ENCODE measurements at regions not wholly inside any gene's neighbourhood (a gene's known extent, or its start where the extent isn't known, plus 50 kb on each side); places are given as distances from the start of the nearest gene placed in this dataset.

GRCh38 chr3:72332036-72332435 is 516.2 kb downstream of the SHQ1 start:
- Histone ChIP-seq H3K4me3 (no peak overlapping the region), H3K4me1 (peaks cover 27% of the 10 kb centered on the region), H3K27me3 (no peaks in the 10 kb centered on the region), H3K9me3 (no peaks in the 10 kb centered on the region), H3K27ac (no peak overlapping the region), H3K36me3 (ENCODE audit: low read depth, missing control alignments) (no peaks in the 10 kb centered on the region)
- no peak for TF ChIP-seq CTCF (IDR thresholded peaks at IDR 0.05)
- no peak for TF ChIP-seq POLR2A (IDR thresholded peaks at IDR 0.05)
- intact Hi-C loops (cut with DNase I; ENCODE audit: low total_unique reads): no loop called here
- DNase-seq: no peak
- WGBS, 2 donors: 92 to 94% methylated on average over 5 of the region's 5 CpGs

- Histone ChIP-seq H3K9me3 (no peaks in the 10 kb centered on the region), H3K27ac (no peak overlapping the region), H3K27me3 (no peaks in the 10 kb centered on the region), H3K4me1 (peaks cover 19% of the 10 kb centered on the region), H3K36me3 (ENCODE audit: low read depth, missing control alignments) (no peaks in the 10 kb centered on the region), H3K4me3 (no peak overlapping the region)
- no peak for TF ChIP-seq POLR2A (IDR thresholded peaks at IDR 0.05)
- no peak for TF ChIP-seq CTCF (IDR thresholded peaks at IDR 0.05)
- intact Hi-C loops (cut with DNase I; ENCODE audit: low total_unique reads): no loop called here
- 53 to 77% methylated on average over 6 of the region's 6 CpGs for WGBS, 2 donors
- DNase-seq: no peak
Measured at GRCh38 chr3:72331076-72331475, 517.2 kb downstream of the SHQ1 start.

- Histone ChIP-seq H3K27ac (no peak overlapping the region), H3K36me3 (ENCODE audit: low read depth, missing control alignments) (no peaks in the 10 kb centered on the region), H3K4me1 (peaks cover 14% of the 10 kb centered on the region), H3K27me3 (no peaks in the 10 kb centered on the region), H3K9me3 (no peaks in the 10 kb centered on the region), H3K4me3 (no peak overlapping the region)
- TF ChIP-seq CTCF (IDR thresholded peaks at IDR 0.05): no peak
- TF ChIP-seq POLR2A (IDR thresholded peaks at IDR 0.05): no peak
- WGBS, 2 donors: 45 to 52% methylated on average over 10 of the region's 10 CpGs
- intact Hi-C loops (cut with DNase I; ENCODE audit: low total_unique reads): no loop called here
- peak; percentile 79 for DNase-seq
Measured at GRCh38 chr3:72329354-72329753, 518.9 kb downstream of the SHQ1 start.

- 76 to 83% methylated on average over 6 of the region's 6 CpGs for WGBS, 2 donors
Measured at GRCh38 chr3:72328755-72329277, 519.4 kb downstream of the SHQ1 start.

More at GRCh38 chr3:72328755-72329277, 519.4 kb downstream of the SHQ1 start:
- Histone ChIP-seq H3K9me3 (no peaks in the 10 kb centered on the region), H3K27ac (no peak overlapping the region), H3K27me3 (no peaks in the 10 kb centered on the region), H3K36me3 (ENCODE audit: low read depth, missing control alignments) (no peaks in the 10 kb centered on the region), H3K4me3 (no peak overlapping the region), H3K4me1 (peaks cover 14% of the 10 kb centered on the region)
- intact Hi-C loops (cut with DNase I; ENCODE audit: low total_unique reads): no loop called here
- DNase-seq: no peak
- no peak for TF ChIP-seq CTCF (IDR thresholded peaks at IDR 0.05)
- TF ChIP-seq POLR2A (IDR thresholded peaks at IDR 0.05): no peak

Data from testis (tissue), 2 donors.